ENCODE measurements at regions not wholly inside any gene's neighbourhood (a gene's known extent, or its start where the extent isn't known, plus 50 kb on each side); places are given as distances from the start of the nearest gene placed in this dataset.

GRCh38 chr7:26593896-26594295 lies 270.5 kb downstream of the SKAP2 start:
- no peak for TF ChIP-seq CTCF (IDR thresholded peaks at IDR 0.05)
- TF ChIP-seq EZH2 (IDR thresholded peaks at IDR 0.05; ENCODE audit: borderline replicate concordance, insufficient read depth, low read depth, low read length, poor library complexity, severe bottlenecking) = no peak

Measured in B cell (primary cell).